B cell (primary cell): ENCODE measurements at regions not wholly inside any gene's neighbourhood (a gene's known extent, or its start where the extent isn't known, plus 50 kb on each side); places are given as distances from the start of the nearest gene placed in this dataset.

Experiments used
- CTCF ChIP-seq: fragments of 200-600 bp; IDR thresholded peaks from one replicate; pipeline ENCODE4 v1.8.0; 2022; ENCODE audit warnings: antibody characterized with exemption, mild to moderate bottlenecking
- EZH2 ChIP-seq: IDR thresholded peaks from 2 replicates; pipeline ENCODE4 v1.6.1; 2012; ENCODE audit warnings: borderline replicate concordance, low read depth, mild to moderate bottlenecking, moderate library complexity, low read length; ENCODE audit not compliant: insufficient read depth, poor library complexity, severe bottlenecking

DNA sequence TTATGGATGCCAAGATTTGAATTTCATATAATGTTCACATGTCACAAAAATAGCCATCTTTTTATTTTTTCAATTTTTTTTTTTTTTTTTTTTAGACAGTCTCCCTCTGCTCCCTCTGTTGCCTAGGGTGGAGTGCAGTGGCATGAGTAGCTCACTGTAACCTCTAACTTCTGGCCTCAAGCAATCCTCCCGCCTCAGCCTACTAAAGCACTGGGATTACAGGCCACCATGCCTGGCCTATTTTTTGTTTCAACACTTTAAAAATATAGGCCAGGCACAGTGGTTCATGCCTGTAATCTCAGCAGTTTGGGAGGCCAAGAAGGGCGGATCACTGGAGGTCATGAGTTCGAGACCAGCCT, 246.3 kb downstream of the SKIDA1 start:
- TF ChIP-seq CTCF (no peak), EZH2 (no peak)
